CD4-positive, CD25-positive, alpha-beta regulatory T cell (primary cell): ENCODE measurements at regions not wholly inside any gene's neighbourhood (a gene's known extent, or its start where the extent isn't known, plus 50 kb on each side); places are given as distances from the start of the nearest gene placed in this dataset.

ENCODE experiments used
- ATAC-seq, 2 donors: fragments of 150-1000 bp; cut with Tn5 transposase; one replicate each; pipeline ENCODE4 v1.10.0; 2021; ENCODE audit warnings: low read depth in 2 of 2, moderate number of reproducible peaks in 2 of 2, moderate library complexity in 1 of 2
- DNase-seq, 3 donors: peaks; one replicate each; pipeline versions ENCODE4 v3.0.0 to v3.0.0-alpha.2; 2012 to 2022; ENCODE audit warnings: mixed read lengths in 1 of 3
- H3K27ac ChIP-seq: one replicate; pipeline ENCODE4 v1.7.0; 2013; ENCODE audit warnings: mild to moderate bottlenecking, low read length; ENCODE audit not compliant: insufficient read depth, poor library complexity, severe bottlenecking
- H3K27me3 ChIP-seq: one replicate; pipeline ENCODE4 v1.7.0; 2013; ENCODE audit warnings: low read length; ENCODE audit not compliant: control insufficient read depth, insufficient read depth
- H3K36me3 ChIP-seq: one replicate; pipeline ENCODE4 v1.7.0; 2013; ENCODE audit warnings: mild to moderate bottlenecking, low read length, moderate library complexity; ENCODE audit not compliant: control insufficient read depth, insufficient read depth
- H3K4me1 ChIP-seq: 2 replicates; pipeline ENCODE4 v1.7.0; 2013; ENCODE audit warnings: mild to moderate bottlenecking, low read length; ENCODE audit not compliant: insufficient read depth, control insufficient read depth, poor library complexity, severe bottlenecking
- H3K4me3 ChIP-seq: one replicate; pipeline ENCODE4 v1.7.0; 2013; ENCODE audit warnings: low read depth, mild to moderate bottlenecking, low read length, moderate library complexity
- H3K9me3 ChIP-seq, 2 experiments: 1 replicate in 1 of 2; 2 replicates in 1 of 2; pipeline ENCODE4 v1.7.0; 2013; ENCODE audit warnings: low read length in 2 of 2, mild to moderate bottlenecking in 1 of 2, moderate library complexity in 1 of 2; ENCODE audit not compliant: control insufficient read depth in 2 of 2
- H3K27ac Mint-ChIP-seq, 3 donors: one replicate each; pipeline ENCODE4 v1.8.0; 2020 to 2022; ENCODE audit warnings: mild to moderate bottlenecking in 3 of 3, mixed read lengths in 3 of 3, moderate library complexity in 2 of 3
- H3K27me3 Mint-ChIP-seq: one replicate; pipeline ENCODE4 v1.8.0; 2022; ENCODE audit warnings: mild to moderate bottlenecking, mixed read lengths
- H3K36me3 Mint-ChIP-seq: one replicate; pipeline ENCODE4 v1.8.0; 2020; ENCODE audit warnings: mixed read lengths
- H3K4me1 Mint-ChIP-seq, 4 donors: one replicate each; pipeline ENCODE4 v1.8.0; 2020 to 2022; ENCODE audit warnings: mixed read lengths in 4 of 4, mild to moderate bottlenecking in 1 of 4
- H3K4me3 Mint-ChIP-seq, 4 donors: one replicate each; pipeline ENCODE4 v1.8.0; 2020 to 2022; ENCODE audit warnings: mild to moderate bottlenecking in 4 of 4, mixed read lengths in 4 of 4, moderate library complexity in 3 of 4
- H3K9me3 Mint-ChIP-seq, 7 donors: one replicate each; pipeline ENCODE4 v1.8.0; 2020 to 2022; ENCODE audit warnings: mixed read lengths in 7 of 7, mild to moderate bottlenecking in 3 of 7, moderate library complexity in 2 of 7

- Mint-ChIP-seq H3K36me3 (no peaks in the 10 kb centered on the region), H3K27ac (no peak overlapping the region), H3K9me3 (peaks cover 0 to 16% (median 9%) of the 10 kb centered on the region in 7 donors), H3K27me3 (no peaks in the 10 kb centered on the region), H3K4me3 (no peak overlapping the region), H3K4me1 (peaks cover 0 to 6% (median 0%) of the 10 kb centered on the region in 4 donors)
- H3K4me3 ChIP-seq: no peak overlapping the region
- H3K27ac ChIP-seq: no peak overlapping the region
- peaks cover 10 to 20% of the 10 kb centered on the region in 2 experiments for H3K9me3 ChIP-seq
- no peaks in the 10 kb centered on the region for H3K36me3 ChIP-seq
- no peaks in the 10 kb centered on the region for H3K27me3 ChIP-seq
- DNase-seq (no peak), ATAC-seq (no peak)
- no peaks in the 10 kb centered on the region for H3K4me1 ChIP-seq
Measured at GRCh38 chr17:79674506-79675412, 56.0 kb upstream of the ENPP7 start.

DNA sequence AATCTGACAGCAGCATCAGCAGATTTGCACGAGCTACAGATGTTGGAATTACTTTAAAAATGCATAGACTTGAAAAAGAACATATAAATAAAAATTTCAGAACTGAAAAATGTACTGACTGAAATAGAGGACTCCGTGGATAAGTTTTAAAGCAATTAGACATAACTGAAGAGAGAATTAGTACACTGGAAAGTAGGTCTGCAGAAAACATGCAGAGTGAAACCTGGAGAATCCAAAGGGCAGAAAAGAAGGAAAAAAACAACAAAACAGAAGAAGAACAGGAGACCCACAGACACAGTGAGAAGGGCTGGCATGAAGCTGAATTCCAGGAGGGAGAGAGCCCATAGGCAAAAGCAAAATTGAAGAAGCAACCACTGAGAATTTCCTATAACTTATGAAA lies 57.2 kb upstream of the ENPP7 start:
- Mint-ChIP-seq H3K27ac (no peak overlapping the region), H3K27me3 (no peaks in the 10 kb centered on the region), H3K36me3 (no peaks in the 10 kb centered on the region), H3K4me3 (no peak overlapping the region), H3K4me1 (peaks cover 0 to 6% (median 0%) of the 10 kb centered on the region in 4 donors), H3K9me3 (peaks cover 0 to 16% (median 9%) of the 10 kb centered on the region in 7 donors)
- H3K27me3 ChIP-seq: no peaks in the 10 kb centered on the region
- H3K36me3 ChIP-seq: no peaks in the 10 kb centered on the region
- DNase-seq (no peak), ATAC-seq (no peak)
- no peaks in the 10 kb centered on the region for H3K4me1 ChIP-seq
- no peak overlapping the region for H3K27ac ChIP-seq
- H3K4me3 ChIP-seq: no peak overlapping the region
- H3K9me3 ChIP-seq: peaks cover 10 to 20% of the 10 kb centered on the region in 2 experiments

DNA sequence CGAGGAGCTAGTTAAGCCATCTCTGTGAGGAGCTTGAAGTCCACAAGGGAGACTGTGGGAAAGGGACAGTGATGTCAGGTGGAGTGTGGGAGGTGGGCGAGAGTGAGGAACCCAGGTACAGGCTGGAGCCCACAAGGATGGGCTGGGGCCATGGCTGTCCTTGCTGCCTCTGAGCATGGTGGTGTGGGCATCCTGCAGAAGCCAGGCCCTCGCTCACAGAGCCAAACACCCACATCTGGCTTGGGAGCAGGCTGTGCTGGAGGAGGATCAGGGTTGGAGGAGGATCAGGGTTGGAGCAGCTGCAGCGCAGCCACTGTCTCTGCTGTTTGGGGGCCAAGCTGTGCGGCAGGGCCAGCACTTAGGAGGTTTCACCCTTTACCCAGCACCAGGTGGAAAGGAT lies 58.2 kb upstream of the ENPP7 start:
- Histone ChIP-seq H3K36me3 (no peaks in the 10 kb centered on the region), H3K27ac (no peak overlapping the region), H3K4me3 (no peak overlapping the region), H3K9me3 (peaks cover 10 to 20% of the 10 kb centered on the region in 2 experiments), H3K4me1 (no peaks in the 10 kb centered on the region), H3K27me3 (no peaks in the 10 kb centered on the region)
- ATAC-seq (no peak), DNase-seq (no peak)
- Mint-ChIP-seq H3K9me3 (peaks cover 0 to 16% (median 9%) of the 10 kb centered on the region in 7 donors), H3K36me3 (no peaks in the 10 kb centered on the region), H3K4me3 (peak overlapping the region in 1 of 4 donors; percentile 58), H3K4me1 (peaks cover 0 to 6% (median 0%) of the 10 kb centered on the region in 4 donors), H3K27me3 (no peaks in the 10 kb centered on the region), H3K27ac (no peak overlapping the region)

- Mint-ChIP-seq H3K27ac (no peak overlapping the region), H3K4me3 (no peak overlapping the region), H3K27me3 (peaks cover 7% of the 10 kb centered on the region), H3K9me3 (peaks cover 0 to 16% (median 9%) of the 10 kb centered on the region in 7 donors), H3K4me1 (peaks cover 0 to 6% (median 0%) of the 10 kb centered on the region in 4 donors), H3K36me3 (no peaks in the 10 kb centered on the region)
- Histone ChIP-seq H3K27me3 (no peaks in the 10 kb centered on the region), H3K4me1 (no peaks in the 10 kb centered on the region), H3K27ac (no peak overlapping the region), H3K4me3 (no peak overlapping the region), H3K9me3 (peaks cover 10 to 20% of the 10 kb centered on the region in 2 experiments), H3K36me3 (no peaks in the 10 kb centered on the region)
- no peak for DNase-seq
- no peak for ATAC-seq
Measured at GRCh38 chr17:79671085-79671694, 59.6 kb upstream of the ENPP7 start.

- Histone ChIP-seq H3K4me1 (no peaks in the 10 kb centered on the region), H3K27me3 (no peaks in the 10 kb centered on the region), H3K4me3 (no peak overlapping the region), H3K27ac (no peak overlapping the region), H3K9me3 (peaks cover 10 to 20% of the 10 kb centered on the region in 2 experiments), H3K36me3 (no peaks in the 10 kb centered on the region)
- peaks cover 0 to 6% (median 0%) of the 10 kb centered on the region in 4 donors for H3K4me1 Mint-ChIP-seq
- DNase-seq (no peak), ATAC-seq (no peak)
- H3K27ac Mint-ChIP-seq: no peak overlapping the region
- no peak overlapping the region for H3K4me3 Mint-ChIP-seq
- no peaks in the 10 kb centered on the region for H3K36me3 Mint-ChIP-seq
- H3K27me3 Mint-ChIP-seq: peaks cover 7% of the 10 kb centered on the region
- peaks cover 0 to 14% (median 9%) of the 10 kb centered on the region in 7 donors for H3K9me3 Mint-ChIP-seq
Measured at GRCh38 chr17:79670537-79671084, 59.8 kb upstream of the RBFOX3 start.

- Histone ChIP-seq H3K4me1 (no peaks in the 10 kb centered on the region), H3K9me3 (peaks cover 10 to 20% of the 10 kb centered on the region in 2 experiments), H3K4me3 (no peak overlapping the region), H3K27ac (no peak overlapping the region), H3K27me3 (no peaks in the 10 kb centered on the region), H3K36me3 (no peaks in the 10 kb centered on the region)
- H3K27me3 Mint-ChIP-seq: peaks cover 7% of the 10 kb centered on the region
- H3K9me3 Mint-ChIP-seq: peaks cover 0 to 14% (median 9%) of the 10 kb centered on the region in 7 donors
- H3K27ac Mint-ChIP-seq: no peak overlapping the region
- no peak for DNase-seq
- H3K4me3 Mint-ChIP-seq: no peak overlapping the region
- peaks cover 0 to 6% (median 0%) of the 10 kb centered on the region in 4 donors for H3K4me1 Mint-ChIP-seq
- H3K36me3 Mint-ChIP-seq: no peaks in the 10 kb centered on the region
- ATAC-seq: no peak
Measured at GRCh38 chr17:79669861-79670260, 59.0 kb upstream of the RBFOX3 start.

DNA sequence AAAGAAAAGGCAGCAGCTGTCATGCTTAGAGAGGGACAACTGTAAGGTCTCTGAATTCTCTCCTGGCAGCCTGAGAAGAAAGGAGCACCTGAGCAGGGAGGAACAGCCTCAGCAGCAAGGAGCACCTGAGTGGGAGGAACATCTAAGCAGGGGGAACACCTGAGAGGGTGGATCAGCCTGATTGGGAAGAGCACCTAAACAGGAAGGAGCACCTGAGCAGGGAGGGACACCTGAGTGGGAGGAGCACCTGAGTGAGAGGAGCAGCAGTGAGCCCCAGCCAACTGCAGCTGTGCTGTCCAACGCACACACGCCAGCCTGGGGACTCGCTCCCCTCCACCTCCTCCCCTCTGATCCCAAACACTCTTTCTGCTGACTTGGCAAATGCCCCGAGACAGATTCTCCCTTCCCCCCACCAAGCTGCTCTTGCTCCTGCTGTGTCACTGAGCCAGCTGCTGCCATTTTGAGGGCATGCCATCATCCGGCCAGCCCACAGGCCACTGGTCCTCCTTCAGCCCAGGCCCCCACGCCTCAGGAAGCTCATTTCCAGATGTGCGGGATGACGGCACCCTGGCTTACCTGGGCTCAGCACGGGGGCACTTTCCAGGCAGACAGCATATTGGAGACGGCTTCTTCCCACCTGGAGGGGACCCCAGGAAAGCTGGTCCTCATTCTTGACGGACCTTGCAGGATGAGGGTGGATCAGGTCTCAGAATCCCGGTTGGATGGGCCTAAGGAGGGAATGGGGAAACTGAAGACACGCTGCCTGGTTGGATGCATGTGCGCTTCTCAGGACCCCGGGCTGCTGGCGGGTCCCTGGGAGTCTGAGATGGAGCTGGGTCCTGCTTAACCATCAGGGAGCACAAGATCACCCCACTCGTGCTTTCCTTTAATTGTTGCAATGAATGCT lies 57.7 kb upstream of the RBFOX3 start:
- H3K36me3 Mint-ChIP-seq: no peaks in the 10 kb centered on the region
- no peak overlapping the region for H3K4me3 ChIP-seq
- peaks cover 5 to 9% of the 10 kb centered on the region in 2 experiments for H3K9me3 ChIP-seq
- no peak overlapping the region for H3K27ac ChIP-seq
- no peaks in the 10 kb centered on the region for H3K4me1 ChIP-seq
- no peaks in the 10 kb centered on the region for H3K27me3 ChIP-seq
- peaks cover 9% of the 10 kb centered on the region for H3K27me3 Mint-ChIP-seq
- H3K9me3 Mint-ChIP-seq: peaks cover 0 to 11% (median 7%) of the 10 kb centered on the region in 7 donors
- H3K4me1 Mint-ChIP-seq: peaks cover 0 to 2% (median 0%) of the 10 kb centered on the region in 4 donors
- no peak overlapping the region for H3K27ac Mint-ChIP-seq
- DNase-seq (no peak), ATAC-seq (no peak)
- peak overlapping the region in 1 of 4 donors; percentile 31 for H3K4me3 Mint-ChIP-seq
- H3K36me3 ChIP-seq: no peaks in the 10 kb centered on the region
